ENCODE measurements at regions not wholly inside any gene's neighbourhood (a gene's known extent, or its start where the extent isn't known, plus 50 kb on each side); places are given as distances from the start of the nearest gene placed in this dataset.

- Histone ChIP-seq H3K9ac (ENCODE audit: extremely low read depth, insufficient read length, low read length) (no peak overlapping the region), H3K4ac (ENCODE audit: low read depth, low read length) (no peak overlapping the region), H2AK5ac (ENCODE audit: insufficient read length, low read length) (no peak overlapping the region), H2BK5ac (ENCODE audit: insufficient read length, low read length) (no peak overlapping the region), H3K56ac (ENCODE audit: insufficient read length, low read depth, low read length) (no peak overlapping the region), H3K27ac (ENCODE audit: insufficient read length, low read depth, low read length) (no peak overlapping the region), H3K9me3 (ENCODE audit: control insufficient read depth, low read depth, low read length) (no peaks in the 10 kb centered on the region), H2AFZ (ENCODE audit: low read length) (no peak overlapping the region), H3K18ac (ENCODE audit: insufficient read length, low read depth, low read length) (no peak overlapping the region), H3K4me2 (ENCODE audit: insufficient read depth, insufficient read length, low read length) (no peak overlapping the region), H3K4me1 (ENCODE audit: insufficient read depth, low read length) (no peaks in the 10 kb centered on the region; the same call in 1 of the 2 replicates), H2BK20ac (ENCODE audit: low read depth, low read length, poor library complexity, severe bottlenecking) (no peak overlapping the region), H3K23me2 (ENCODE audit: insufficient read length, low read depth, low read length, poor library complexity, severe bottlenecking) (no peaks in the 10 kb centered on the region), H2BK15ac (ENCODE audit: low read depth, low read length) (no peak overlapping the region), H4K5ac (ENCODE audit: insufficient read length, low read depth, low read length) (no peak overlapping the region), H3K79me2 (ENCODE audit: insufficient read depth, low read length) (no peaks in the 10 kb centered on the region), H3K27me3 (ENCODE audit: insufficient read depth, low read length) (no peaks in the 10 kb centered on the region), H3K14ac (ENCODE audit: insufficient read depth, low read length) (no peak overlapping the region), H2BK120ac (ENCODE audit: low read depth, low read length, poor library complexity, severe bottlenecking) (no peak overlapping the region), H3T11ph (ENCODE audit: low read length) (no peak overlapping the region), H2BK12ac (ENCODE audit: insufficient read length, low read depth, low read length) (no peak overlapping the region), H3K79me1 (ENCODE audit: insufficient read depth, low read depth, low read length, poor library complexity, severe bottlenecking) (no peaks in the 10 kb centered on the region), H4K91ac (ENCODE audit: insufficient read length, low read depth, low read length) (no peak overlapping the region), H3K23ac (ENCODE audit: insufficient read length, low read depth, low read length) (no peak overlapping the region), H4K8ac (replicated peaks; ENCODE audit: insufficient read length, low read depth, low read length) (no peak overlapping the region), H4K20me1 (ENCODE audit: control insufficient read depth, insufficient read depth, insufficient read length) (no peaks in the 10 kb centered on the region)
- Mint-ChIP-seq H3K4me1 (peaks cover 21 to 31% of the 10 kb centered on the region in 2 experiments), H3K36me3 (ENCODE audit: insufficient read depth in 1 of 3, low read depth in 3 of 3) (no peaks in the 10 kb centered on the region), H3K9me3 (no peaks in the 10 kb centered on the region), H3K27me3 (ENCODE audit: low read depth) (no peaks in the 10 kb centered on the region; the same call in 1 of the 2 replicates), H3K27ac (peak overlapping the region in 1 of 3 experiments; percentile 80; a peak in 1 of 7 replicates), H3K4me3 (no peak overlapping the region)
- no CpG with 5 or more reads among the region's 6 CpGs for WGBS (ENCODE audit: extremely low coverage, insufficient read length, low lambda C conversion rate)
- no peak for TF ChIP-seq CTCF (conservative IDR thresholded peaks at IDR 0.05)
- no peak for DNase-seq
Observed at GRCh38 chr2:234587341-234588053, 90.6 kb upstream of the ARL4C start.
